Neural progenitor cell (in vitro differentiated cells): ENCODE measurements at regions not wholly inside any gene's neighbourhood (a gene's known extent, or its start where the extent isn't known, plus 50 kb on each side); places are given as distances from the start of the nearest gene placed in this dataset.
"Not testable (repeated sequence)": the region's sequence is repeated elsewhere in the genome, so short reads cannot be mapped to it uniquely, and the experiment has no call there.

ENCODE experiments used
- DNase-seq: peaks from one replicate; pipeline ENCODE4 v3.0.0-alpha.2; 2016; ENCODE audit warnings: low spot score
- H2AFZ ChIP-seq: fragments of 200-600 bp; sonication (generic); replicated peaks from 2 replicates; pipeline ENCODE4 v1.6.1; 2016; ENCODE audit warnings: antibody characterized with exemption
- H3F3A ChIP-seq: fragments of 200-600 bp; sonication (generic); 2 replicates; pipeline ENCODE4 v1.6.1; 2016; ENCODE audit warnings: antibody characterized with exemption, low read depth
- H3K27ac ChIP-seq: fragments of 200-600 bp; sonication (generic); 2 replicates; pipeline ENCODE4 v1.5.1; 2016; ENCODE audit warnings: mild to moderate bottlenecking
- H3K27me3 ChIP-seq: fragments of 200-600 bp; sonication (generic); 2 replicates; pipeline ENCODE4 v1.6.1; 2016; ENCODE audit warnings: mild to moderate bottlenecking, moderate library complexity
- H3K36me3 ChIP-seq: fragments of 200-600 bp; sonication (generic); 2 replicates; pipeline ENCODE4 v1.5.1; 2016
- H3K4me1 ChIP-seq: fragments of 200-600 bp; sonication (generic); 2 replicates; pipeline ENCODE4 v1.6.1; 2016; ENCODE audit warnings: mixed run types
- H3K4me2 ChIP-seq: fragments of 200-600 bp; sonication (generic); 2 replicates; pipeline ENCODE4 v1.6.1; 2016
- H3K4me3 ChIP-seq: fragments of 200-600 bp; sonication (generic); 2 replicates; pipeline ENCODE4 v1.5.1; 2016
- H3K79me2 ChIP-seq: fragments of 200-600 bp; sonication (generic); 2 replicates; pipeline ENCODE4 v1.6.1; 2016; ENCODE audit warnings: low read depth
- H3K9ac ChIP-seq: fragments of 200-600 bp; sonication (generic); 2 replicates; pipeline ENCODE4 v1.6.1; 2016
- H3K9me3 ChIP-seq: fragments of 200-600 bp; sonication (generic); 2 replicates; pipeline ENCODE4 v1.5.1; 2016; ENCODE audit warnings: low read depth
- H4K20me1 ChIP-seq: fragments of 200-600 bp; sonication (generic); 2 replicates; pipeline ENCODE4 v1.6.1; 2016; ENCODE audit warnings: low read depth
- H3K27ac Mint-ChIP-seq: 3 replicates; pipeline ENCODE4 v1.8.0; 2021; ENCODE audit warnings: mixed read lengths
- H3K27me3 Mint-ChIP-seq: 2 replicates; pipeline ENCODE4 v1.8.0; 2022; ENCODE audit warnings: low read depth, mild to moderate bottlenecking, inconsistent platforms, moderate library complexity, mixed read lengths; ENCODE audit not compliant: insufficient read depth
- H3K36me3 Mint-ChIP-seq: 3 replicates; pipeline ENCODE4 v1.8.0; 2021; ENCODE audit warnings: mixed read lengths
- H3K4me1 Mint-ChIP-seq: 3 replicates; pipeline ENCODE4 v1.8.0; 2021; ENCODE audit warnings: mixed read lengths
- H3K4me3 Mint-ChIP-seq: 3 replicates; pipeline ENCODE4 v1.8.0; 2021; ENCODE audit warnings: mild to moderate bottlenecking, moderate library complexity, mixed read lengths
- H3K9me3 Mint-ChIP-seq: 3 replicates; pipeline ENCODE4 v1.8.0; 2020; ENCODE audit warnings: mixed read lengths
- CTCF ChIP-seq: fragments of 200-600 bp; sonication (generic); IDR thresholded peaks from 2 replicates; pipeline ENCODE4 v1.5.1; 2017; ENCODE audit warnings: antibody characterized with exemption, mild to moderate bottlenecking
- EZH2 ChIP-seq: fragments of 200-600 bp; sonication (generic); IDR thresholded peaks from 2 replicates; pipeline ENCODE4 v1.6.1; 2017; ENCODE audit warnings: antibody characterized with exemption, mild to moderate bottlenecking, moderate library complexity
- EZH2phosphoT487 ChIP-seq: fragments of 200-600 bp; sonication (generic); IDR thresholded peaks from 2 replicates; pipeline ENCODE4 v1.6.1; 2017; ENCODE audit warnings: antibody characterized with exemption

- Mint-ChIP-seq H3K36me3 (peaks cover 4% of the 10 kb centered on the region), H3K4me1 (peaks cover 28% of the 10 kb centered on the region)
- no peak overlapping the region for H3K27ac ChIP-seq
Observed at GRCh38 chr13:104525467-104525866, 1459.2 kb upstream of the SLC10A2 start.

GRCh38 chr13:104522235-104523072 lies 1456.2 kb upstream of the SLC10A2 start:
- H3K9me3 ChIP-seq, result no peaks in the 10 kb centered on the region
- no peaks in the 10 kb centered on the region for H3K27me3 ChIP-seq
- Mint-ChIP-seq H3K27ac (no peak overlapping the region), H3K9me3 (peaks cover 48% of the 10 kb centered on the region), H3K36me3 (peaks cover 8% of the 10 kb centered on the region), H3K4me3 (no peak overlapping the region), H3K27me3 (peaks cover 3% of the 10 kb centered on the region), H3K4me1 (peaks cover 6% of the 10 kb centered on the region)
- H3K4me3 ChIP-seq, result no peak overlapping the region
- H3F3A ChIP-seq, result no peaks in the 10 kb centered on the region
- H3K4me2 ChIP-seq, result no peak overlapping the region
- TF ChIP-seq CTCF, result no peak
- no peak for TF ChIP-seq EZH2phosphoT487
- TF ChIP-seq EZH2, result no peak
- DNase-seq, result no peak
- no peaks in the 10 kb centered on the region for H3K79me2 ChIP-seq
- H2AFZ ChIP-seq, result no peak overlapping the region
- H3K36me3 ChIP-seq, result no peaks in the 10 kb centered on the region
- no peaks in the 10 kb centered on the region for H4K20me1 ChIP-seq
- no peaks in the 10 kb centered on the region for H3K4me1 ChIP-seq
- no peak overlapping the region for H3K27ac ChIP-seq
- H3K9ac ChIP-seq, result no peak overlapping the region

More at GRCh38 chr13:104525467-104525866, 1459.2 kb upstream of the SLC10A2 start:
- H3K4me3 ChIP-seq, result no peak overlapping the region
- TF ChIP-seq EZH2phosphoT487, result no peak
- no peak for TF ChIP-seq CTCF
- no peak overlapping the region for H3K9ac ChIP-seq
- no peaks in the 10 kb centered on the region for H3K9me3 ChIP-seq
- Mint-ChIP-seq H3K4me3 (no peak overlapping the region), H3K27me3 (peaks cover 3% of the 10 kb centered on the region), H3K9me3 (peaks cover 37% of the 10 kb centered on the region), H3K27ac (peak overlapping the region; percentile 67)
- no peaks in the 10 kb centered on the region for H3K36me3 ChIP-seq
- no peak for DNase-seq
- no peaks in the 10 kb centered on the region for H4K20me1 ChIP-seq
- no peaks in the 10 kb centered on the region for H3K27me3 ChIP-seq
- no peaks in the 10 kb centered on the region for H3K79me2 ChIP-seq
- peaks cover 2% of the 10 kb centered on the region for H3K4me1 ChIP-seq
- no peaks in the 10 kb centered on the region for H3F3A ChIP-seq
- no peak overlapping the region for H3K4me2 ChIP-seq
- no peak overlapping the region for H2AFZ ChIP-seq

- no peak overlapping the region for H3K4me3 ChIP-seq
- H4K20me1 ChIP-seq, result no peaks in the 10 kb centered on the region
- Mint-ChIP-seq H3K27ac (no peak overlapping the region), H3K9me3 (no peaks in the 10 kb centered on the region), H3K4me3 (no peak overlapping the region), H3K36me3 (no peaks in the 10 kb centered on the region), H3K4me1 (no peaks in the 10 kb centered on the region), H3K27me3 (no peaks in the 10 kb centered on the region)
- H2AFZ ChIP-seq, result no peak overlapping the region
- H3K27me3 ChIP-seq, result no peaks in the 10 kb centered on the region
- no peaks in the 10 kb centered on the region for H3F3A ChIP-seq
- TF ChIP-seq EZH2phosphoT487, result no peak
- TF ChIP-seq CTCF, result no peak
- no peak for TF ChIP-seq EZH2
- no peak overlapping the region for H3K4me2 ChIP-seq
- H3K4me1 ChIP-seq, result no peaks in the 10 kb centered on the region
- H3K79me2 ChIP-seq, result no peaks in the 10 kb centered on the region
- no peak for DNase-seq
- H3K27ac ChIP-seq, result no peak overlapping the region
- no peak overlapping the region for H3K9ac ChIP-seq
- no peaks in the 10 kb centered on the region for H3K9me3 ChIP-seq
- H3K36me3 ChIP-seq, result no peaks in the 10 kb centered on the region
Observed at GRCh38 chr13:104510422-104510821, 1444.2 kb upstream of the SLC10A2 start.

GRCh38 chr13:104493502-104493901 lies 1427.3 kb upstream of the SLC10A2 start:
- not testable (repeated sequence) for H3K79me2 ChIP-seq, H3K4me1 ChIP-seq, H3K4me2 ChIP-seq, H2AFZ ChIP-seq, H3K9me3 ChIP-seq, H3K9ac ChIP-seq, H3K36me3 ChIP-seq, H3K4me3 ChIP-seq, H4K20me1 ChIP-seq, H3K27me3 Mint-ChIP-seq, DNase-seq, H3K27ac Mint-ChIP-seq, H3K36me3 Mint-ChIP-seq, H3F3A ChIP-seq, H3K4me3 Mint-ChIP-seq, H3K27me3 ChIP-seq, H3K27ac ChIP-seq, H3K9me3 Mint-ChIP-seq, H3K4me1 Mint-ChIP-seq
